Dermis microvascular lymphatic vessel endothelial cell (primary cell): ENCODE measurements at regions not wholly inside any gene's neighbourhood (a gene's known extent, or its start where the extent isn't known, plus 50 kb on each side); places are given as distances from the start of the nearest gene placed in this dataset.

Experiments used
- DNase-seq, 2 donors: peaks; one replicate each; pipeline versions ENCODE4 v3.0.0 to v3.0.0-alpha.2; 2010; ENCODE audit warnings: low read depth in 2 of 2

DNA sequence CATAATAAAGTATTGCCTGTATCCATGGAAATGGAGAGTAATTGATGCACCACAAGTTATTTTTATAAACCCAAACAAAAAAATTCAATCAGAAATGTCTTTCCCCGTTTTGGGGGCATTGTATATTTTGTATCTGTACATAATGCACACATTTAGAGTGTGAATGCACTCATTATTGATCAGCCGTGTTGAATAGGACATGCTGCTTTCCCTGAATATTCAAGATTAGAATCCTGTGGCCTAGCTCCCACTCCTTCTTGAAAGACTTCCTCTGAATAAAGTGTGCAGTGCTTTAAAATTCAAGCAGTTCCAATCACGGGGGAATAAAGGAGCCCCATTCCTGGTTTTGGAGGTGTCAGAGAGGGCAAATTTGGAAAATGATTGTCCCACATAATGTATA, 103.8 kb upstream of the TOX3 start:
- DNase-seq, result no peak

DNA sequence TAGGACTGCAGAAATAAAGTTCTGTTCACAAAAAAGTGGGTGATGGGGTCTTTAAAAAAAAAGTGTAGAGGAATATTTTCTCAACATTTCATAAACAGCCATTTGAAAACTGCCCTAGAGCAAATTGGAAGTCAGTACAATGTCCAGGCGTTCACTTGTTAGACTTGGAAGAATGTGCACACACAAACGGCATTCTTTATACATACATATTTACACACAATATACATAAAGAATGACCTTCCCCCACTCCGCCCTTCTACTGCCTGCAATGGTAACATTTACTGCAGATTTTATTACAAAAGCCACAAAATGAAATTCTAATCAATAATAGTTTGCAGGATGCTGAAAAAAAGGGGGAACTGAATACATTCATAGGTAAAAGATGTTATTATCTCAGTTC, 103.4 kb upstream of the TOX3 start:
- no peak for DNase-seq

DNA sequence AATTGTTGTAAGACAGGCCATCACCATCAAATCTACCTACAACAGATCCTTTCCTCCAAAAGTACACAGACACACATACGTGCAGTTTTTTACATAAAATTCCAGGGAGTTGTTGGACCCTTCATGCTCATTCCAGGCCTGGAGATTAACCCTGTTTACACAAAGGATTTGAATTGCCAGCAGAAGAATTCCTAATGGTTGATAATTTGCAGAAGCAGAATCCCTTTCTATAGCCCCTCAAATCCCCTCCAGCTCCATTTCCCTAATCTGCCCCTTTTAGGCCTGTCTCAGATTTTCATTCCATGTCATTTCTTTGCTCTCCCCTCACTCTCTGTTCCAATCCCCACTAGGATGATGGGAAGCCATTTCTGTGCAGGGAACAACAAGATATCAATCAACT, 102.9 kb upstream of the TOX3 start:
- DNase-seq, result no peak

DNA sequence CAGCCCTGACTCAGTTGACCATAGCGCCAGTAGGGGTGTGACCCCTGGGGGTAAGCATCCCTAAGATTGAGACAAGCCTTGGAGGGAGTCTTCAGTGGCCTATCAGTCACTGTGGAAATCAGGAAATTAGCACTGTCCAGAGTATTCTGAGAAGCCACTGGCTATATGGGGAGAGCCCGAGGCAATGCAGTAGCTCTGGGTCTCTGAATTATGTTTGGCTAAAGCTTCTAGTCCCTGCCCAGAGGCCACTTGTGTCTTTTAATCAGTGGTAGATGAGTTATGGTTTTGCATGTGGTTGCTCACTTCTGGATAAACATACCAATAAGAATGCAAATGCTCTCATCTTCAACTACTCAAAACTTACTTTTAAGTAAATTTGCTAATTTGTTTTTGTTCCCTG, 100.6 kb upstream of the TOX3 start:
- DNase-seq, result no peak

DNA sequence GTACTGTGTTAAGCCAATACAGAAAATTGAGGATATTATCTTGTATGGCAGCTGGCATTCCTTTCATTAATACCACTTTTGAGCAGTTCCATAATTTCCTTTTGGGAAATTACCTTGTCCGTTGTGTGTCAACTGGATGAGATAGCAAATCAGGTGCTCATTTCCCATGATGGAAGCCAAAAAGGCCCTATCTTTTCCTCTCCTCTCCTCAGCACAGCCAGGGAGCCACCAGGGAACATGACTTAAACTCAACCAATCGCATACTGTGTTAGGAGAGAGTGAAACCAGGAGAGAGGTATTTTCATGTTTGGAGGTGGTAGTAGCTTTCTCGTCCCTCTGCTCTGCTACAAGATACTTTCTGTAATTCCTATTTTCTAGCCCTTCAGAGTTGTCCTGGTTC, 96.1 kb upstream of the TOX3 start:
- DNase-seq, result no peak

DNA sequence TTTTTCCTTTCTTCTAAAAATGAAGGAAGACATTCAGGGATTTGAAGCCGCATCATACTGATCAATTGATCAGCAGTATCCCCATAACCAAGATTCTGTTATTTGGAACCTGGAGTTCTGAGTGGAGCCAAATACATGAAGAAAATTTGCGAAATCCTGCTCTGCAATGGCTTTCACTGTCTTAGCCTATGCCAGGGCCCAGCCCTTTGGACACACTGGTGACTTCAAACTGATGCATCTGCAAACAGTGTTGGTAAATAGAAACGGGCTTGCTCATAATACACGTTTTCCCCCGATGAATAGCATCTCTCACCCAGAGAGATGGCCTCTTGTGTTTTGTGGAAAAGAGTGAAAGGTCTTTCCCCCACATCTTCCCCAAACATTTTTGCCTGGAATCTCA, 87.6 kb upstream of the TOX3 start:
- no peak for DNase-seq

DNA sequence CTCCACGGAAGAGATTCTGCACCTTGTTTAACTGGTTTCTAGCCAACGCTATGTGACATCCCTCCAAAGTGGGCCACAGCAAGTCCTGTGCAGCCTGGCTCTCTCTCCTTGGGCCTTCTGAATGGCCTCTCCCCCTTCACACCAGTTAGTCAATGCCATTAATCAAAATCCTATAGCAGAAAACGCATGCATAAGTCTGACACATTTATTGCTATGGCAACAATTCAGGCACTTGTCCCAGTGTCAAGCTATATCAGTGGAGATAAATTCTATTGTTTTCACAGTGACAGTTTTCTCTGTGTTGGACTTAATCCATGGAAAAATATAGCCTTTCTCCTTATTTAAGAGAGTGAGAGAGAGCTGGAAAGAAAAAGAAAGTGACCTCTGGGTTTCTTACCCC, 87.2 kb upstream of the TOX3 start:
- no peak for DNase-seq

DNA sequence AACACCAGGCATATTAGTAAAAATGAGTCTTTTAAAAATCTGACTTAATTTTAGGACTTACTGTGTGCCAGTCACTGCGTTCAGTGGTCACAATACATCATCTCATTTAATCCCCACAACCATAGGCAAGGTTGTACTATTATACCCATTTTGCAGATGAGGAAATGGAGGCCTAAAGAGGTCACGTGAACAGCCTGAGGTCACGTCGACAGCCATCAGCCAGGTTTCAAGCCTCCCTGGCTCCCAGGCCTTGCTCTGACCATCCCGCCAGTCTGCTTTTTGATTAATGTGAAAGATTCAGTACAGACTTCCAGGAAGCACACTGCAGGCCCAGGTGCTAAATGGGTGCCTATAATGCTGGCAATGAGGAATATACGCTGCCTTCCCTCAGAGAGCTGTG, 86.3 kb upstream of the TOX3 start:
- DNase-seq, result no peak

GRCh38 chr16:52631711-52632110, 84.8 kb upstream of the TOX3 start:
- no peak for DNase-seq

GRCh38 chr16:52630711-52631110, 83.8 kb upstream of the TOX3 start:
- DNase-seq, result no peak

- no peak for DNase-seq
Observed at GRCh38 chr16:52629296-52629695, 82.4 kb upstream of the TOX3 start.

- DNase-seq, result no peak
Observed at GRCh38 chr16:52624891-52625290, 77.9 kb upstream of the TOX3 start.

- no peak for DNase-seq
Observed at GRCh38 chr16:52621651-52622050, 74.7 kb upstream of the TOX3 start.

- no peak for DNase-seq
Observed at GRCh38 chr16:52618753-52619497, 72.0 kb upstream of the TOX3 start.

DNA sequence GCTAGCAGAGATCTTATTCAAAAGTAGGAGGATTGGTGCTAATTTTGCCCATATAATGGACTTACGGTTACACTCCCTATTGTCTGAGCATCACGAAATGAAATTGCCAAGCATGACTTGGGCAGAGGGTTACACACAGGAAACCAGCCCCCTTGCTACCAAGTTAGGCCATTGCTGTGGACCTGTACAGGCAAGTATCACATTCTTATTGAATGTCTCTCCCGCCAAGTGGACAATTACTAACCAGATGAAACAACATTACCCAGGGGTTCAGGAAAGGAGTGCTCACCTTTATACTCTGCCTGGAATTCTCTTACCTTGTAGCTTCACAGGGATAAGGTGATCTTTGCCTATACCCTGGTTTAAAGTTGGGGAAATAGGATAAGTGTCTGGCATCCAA, 70.6 kb upstream of the TOX3 start:
- DNase-seq, result no peak

DNA sequence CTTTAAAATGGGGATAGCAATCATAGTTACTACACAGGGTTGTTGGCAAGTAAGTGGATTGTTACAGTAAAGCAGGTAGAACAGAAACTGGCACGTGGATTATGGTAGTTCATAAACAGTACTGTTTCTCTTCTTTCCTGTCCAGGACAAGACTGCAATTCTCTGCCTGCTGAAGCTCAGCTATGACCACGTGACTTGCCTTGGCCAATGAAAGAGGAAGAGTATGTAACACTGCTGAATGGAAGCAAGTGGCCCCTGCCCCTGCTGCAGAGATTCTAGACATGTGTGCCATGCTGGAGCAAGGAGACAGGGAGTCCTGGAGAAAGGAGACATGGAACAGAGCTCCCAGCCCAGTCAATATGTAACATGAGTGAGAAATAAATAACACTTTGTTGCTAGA, 66.6 kb upstream of the TOX3 start:
- DNase-seq, result no peak

GRCh38 chr16:52611817-52612673, 65.1 kb upstream of the TOX3 start:
- no peak for DNase-seq

- DNase-seq, result no peak
Observed at GRCh38 chr16:52603015-52603414, 56.1 kb upstream of the TOX3 start.

GRCh38 chr16:52597772-52598483, 51.0 kb upstream of the TOX3 start:
- no peak for DNase-seq

GRCh38 chr16:52597073-52597771, 50.3 kb upstream of the TOX3 start:
- no peak for DNase-seq
